PC-9 (cell line): ENCODE measurements at regions not wholly inside any gene's neighbourhood (a gene's known extent, or its start where the extent isn't known, plus 50 kb on each side); places are given as distances from the start of the nearest gene placed in this dataset.

Experiments
- EZH2 ChIP-seq: fragments of 200-600 bp; sonication (generic); IDR thresholded peaks from 2 replicates; pipeline ENCODE4 v1.8.0; 2017; ENCODE audit warnings: antibody characterized with exemption, low read depth
- TF ChIP-seq, protein P1 (sequence below): fragments of 200-600 bp; sonication (generic); conservative IDR thresholded peaks from 2 replicates; pipeline ENCODE4 v1.6.1; 2017; ENCODE audit warnings: mixed run types, antibody characterized with exemption, mild to moderate bottlenecking, moderate library complexity

DNA sequence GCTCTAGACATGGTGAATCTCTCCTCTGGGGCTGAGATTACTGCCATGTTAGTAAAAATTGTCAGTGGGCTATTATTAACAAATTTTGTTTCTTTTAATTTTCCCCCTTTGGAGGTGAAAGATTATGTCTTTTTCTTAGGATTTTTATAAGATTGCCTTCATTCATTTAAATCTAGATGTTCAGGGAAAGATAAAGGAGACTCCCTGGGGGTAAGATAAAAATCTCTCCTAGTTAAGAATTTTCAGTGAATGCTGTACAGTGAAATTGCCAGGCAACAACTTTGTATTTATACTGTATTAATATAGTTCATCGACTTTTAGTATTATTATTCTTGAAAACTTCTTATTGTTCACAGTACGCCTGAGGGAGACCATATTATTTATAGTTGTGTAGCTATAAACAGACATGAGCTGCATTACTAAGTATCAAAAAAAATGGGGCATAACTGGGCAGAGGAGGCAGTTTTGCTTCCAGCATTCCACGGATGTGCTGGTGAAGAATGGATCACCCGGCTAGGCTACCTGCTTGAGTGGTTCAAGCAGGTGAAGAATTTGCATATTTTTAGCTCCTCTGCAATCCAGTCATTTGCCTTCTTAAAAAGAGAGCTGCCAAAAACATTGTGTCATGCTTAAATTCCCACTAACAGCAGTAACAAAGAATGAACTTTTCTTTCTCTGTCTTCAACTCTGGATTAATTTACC, 552.1 kb downstream of the DNAJB9 start:
- TF ChIP-seq, protein P1, sequence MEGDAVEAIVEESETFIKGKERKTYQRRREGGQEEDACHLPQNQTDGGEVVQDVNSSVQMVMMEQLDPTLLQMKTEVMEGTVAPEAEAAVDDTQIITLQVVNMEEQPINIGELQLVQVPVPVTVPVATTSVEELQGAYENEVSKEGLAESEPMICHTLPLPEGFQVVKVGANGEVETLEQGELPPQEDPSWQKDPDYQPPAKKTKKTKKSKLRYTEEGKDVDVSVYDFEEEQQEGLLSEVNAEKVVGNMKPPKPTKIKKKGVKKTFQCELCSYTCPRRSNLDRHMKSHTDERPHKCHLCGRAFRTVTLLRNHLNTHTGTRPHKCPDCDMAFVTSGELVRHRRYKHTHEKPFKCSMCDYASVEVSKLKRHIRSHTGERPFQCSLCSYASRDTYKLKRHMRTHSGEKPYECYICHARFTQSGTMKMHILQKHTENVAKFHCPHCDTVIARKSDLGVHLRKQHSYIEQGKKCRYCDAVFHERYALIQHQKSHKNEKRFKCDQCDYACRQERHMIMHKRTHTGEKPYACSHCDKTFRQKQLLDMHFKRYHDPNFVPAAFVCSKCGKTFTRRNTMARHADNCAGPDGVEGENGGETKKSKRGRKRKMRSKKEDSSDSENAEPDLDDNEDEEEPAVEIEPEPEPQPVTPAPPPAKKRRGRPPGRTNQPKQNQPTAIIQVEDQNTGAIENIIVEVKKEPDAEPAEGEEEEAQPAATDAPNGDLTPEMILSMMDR: no peak
- no peak for TF ChIP-seq EZH2
